GM12878 (cell line): ENCODE measurements at regions not wholly inside any gene's neighbourhood (a gene's known extent, or its start where the extent isn't known, plus 50 kb on each side); places are given as distances from the start of the nearest gene placed in this dataset.

ENCODE experiments used
- CTCF ChIP-seq, 3 experiments: IDR thresholded peaks in 2 of 3; conservative IDR thresholded peaks in 1 of 3; 2 replicates each; pipeline ENCODE4 v1.5.1; 2011; ENCODE audit warnings: low read depth in 3 of 3, low read length in 3 of 3, mild to moderate bottlenecking in 3 of 3, control low read depth in 2 of 3, moderate library complexity in 2 of 3, inconsistent platforms in 1 of 3, mixed read lengths in 1 of 3; ENCODE audit not compliant: control insufficient read depth in 2 of 3, insufficient read depth in 1 of 3; ENCODE audit errors: extremely low read depth in 1 of 3
- ZBED1 ChIP-seq: IDR thresholded peaks from 2 replicates; pipeline ENCODE4 v1.6.1; 2016; ENCODE audit warnings: borderline replicate concordance
- ZNF217 ChIP-seq: fragments of 450-650 bp; IDR thresholded peaks from 2 replicates; pipeline ENCODE4 v1.6.1; 2017; ENCODE audit warnings: antibody characterized with exemption, mild to moderate bottlenecking
- ZNF24 ChIP-seq: fragments of 450-650 bp; IDR thresholded peaks from 2 replicates; pipeline ENCODE4 v1.6.1; 2017; ENCODE audit warnings: antibody characterized with exemption, mild to moderate bottlenecking
- TF ChIP-seq, protein P1 (sequence below): fragments of 450-650 bp; IDR thresholded peaks from 2 replicates; pipeline ENCODE4 v1.6.1; 2016; ENCODE audit warnings: mild to moderate bottlenecking, moderate library complexity, borderline replicate concordance

- TF ChIP-seq, protein P1, sequence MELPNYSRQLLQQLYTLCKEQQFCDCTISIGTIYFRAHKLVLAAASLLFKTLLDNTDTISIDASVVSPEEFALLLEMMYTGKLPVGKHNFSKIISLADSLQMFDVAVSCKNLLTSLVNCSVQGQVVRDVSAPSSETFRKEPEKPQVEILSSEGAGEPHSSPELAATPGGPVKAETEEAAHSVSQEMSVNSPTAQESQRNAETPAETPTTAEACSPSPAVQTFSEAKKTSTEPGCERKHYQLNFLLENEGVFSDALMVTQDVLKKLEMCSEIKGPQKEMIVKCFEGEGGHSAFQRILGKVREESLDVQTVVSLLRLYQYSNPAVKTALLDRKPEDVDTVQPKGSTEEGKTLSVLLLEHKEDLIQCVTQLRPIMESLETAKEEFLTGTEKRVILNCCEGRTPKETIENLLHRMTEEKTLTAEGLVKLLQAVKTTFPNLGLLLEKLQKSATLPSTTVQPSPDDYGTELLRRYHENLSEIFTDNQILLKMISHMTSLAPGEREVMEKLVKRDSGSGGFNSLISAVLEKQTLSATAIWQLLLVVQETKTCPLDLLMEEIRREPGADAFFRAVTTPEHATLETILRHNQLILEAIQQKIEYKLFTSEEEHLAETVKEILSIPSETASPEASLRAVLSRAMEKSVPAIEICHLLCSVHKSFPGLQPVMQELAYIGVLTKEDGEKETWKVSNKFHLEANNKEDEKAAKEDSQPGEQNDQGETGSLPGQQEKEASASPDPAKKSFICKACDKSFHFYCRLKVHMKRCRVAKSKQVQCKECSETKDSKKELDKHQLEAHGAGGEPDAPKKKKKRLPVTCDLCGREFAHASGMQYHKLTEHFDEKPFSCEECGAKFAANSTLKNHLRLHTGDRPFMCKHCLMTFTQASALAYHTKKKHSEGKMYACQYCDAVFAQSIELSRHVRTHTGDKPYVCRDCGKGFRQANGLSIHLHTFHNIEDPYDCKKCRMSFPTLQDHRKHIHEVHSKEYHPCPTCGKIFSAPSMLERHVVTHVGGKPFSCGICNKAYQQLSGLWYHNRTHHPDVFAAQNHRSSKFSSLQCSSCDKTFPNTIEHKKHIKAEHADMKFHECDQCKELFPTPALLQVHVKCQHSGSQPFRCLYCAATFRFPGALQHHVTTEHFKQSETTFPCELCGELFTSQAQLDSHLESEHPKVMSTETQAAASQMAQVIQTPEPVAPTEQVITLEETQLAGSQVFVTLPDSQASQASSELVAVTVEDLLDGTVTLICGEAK = no peak
- TF ChIP-seq ZBED1 (no peak), ZNF217 (no peak), ZNF24 (no peak), CTCF (IDR thresholded peaks at IDR 0.05 in 2 of 3, conservative IDR thresholded peaks at IDR 0.05 in 1 of 3; ENCODE audit: control insufficient read depth in 2 of 3, extremely low read depth in 1 of 3, insufficient read depth in 1 of 3, low read depth in 3 of 3, low read length in 3 of 3) (no peak)
Observed at GRCh38 chr11:104338186-104338585, 174.2 kb upstream of the PDGFD start.
